Gastroesophageal sphincter (tissue), 3 donors: ENCODE measurements at regions not wholly inside any gene's neighbourhood (a gene's known extent, or its start where the extent isn't known, plus 50 kb on each side); places are given as distances from the start of the nearest gene placed in this dataset.

Source experiments
- CTCF ChIP-seq, 4 experiments: fragments of 200-600 bp in 2 of 4; fragments of 450-650 bp in 2 of 4; sonication (generic) in 1 of 4; IDR thresholded peaks; one replicate each; pipeline ENCODE4 v1.5.1; 2017 to 2019; ENCODE audit warnings: antibody characterized with exemption in 4 of 4, mild to moderate bottlenecking in 2 of 4, moderate library complexity in 2 of 4
- POLR2A ChIP-seq, 2 donors: fragments of 450-650 bp; IDR thresholded peaks; one replicate each; pipeline ENCODE4 v1.6.1; 2017; ENCODE audit warnings: antibody characterized with exemption in 2 of 2, mild to moderate bottlenecking in 2 of 2, moderate library complexity in 1 of 2
- POLR2AphosphoS5 ChIP-seq: sonication (generic); formaldehyde crosslinking; IDR thresholded peaks from one replicate; pipeline ENCODE4 v1.6.1; 2017; ENCODE audit warnings: antibody characterized with exemption

- TF ChIP-seq CTCF (IDR thresholded peaks at IDR 0.05) (no peak), POLR2A (IDR thresholded peaks at IDR 0.05) (no peak), POLR2AphosphoS5 (no peak)
These were observed 420.2 kb downstream of the CDC14C start for GRCh38 chr7:49344556-49344955.
